Mucosa of rectum (tissue), 2 donors: ENCODE measurements at regions not wholly inside any gene's neighbourhood (a gene's known extent, or its start where the extent isn't known, plus 50 kb on each side); places are given as distances from the start of the nearest gene placed in this dataset.

Experiments used
- H3K27ac ChIP-seq, 2 donors: one replicate each; pipeline ENCODE4 v1.7.0; 2013; ENCODE audit warnings: inconsistent platforms in 2 of 2, low read depth in 2 of 2, low read length in 2 of 2
- H3K27me3 ChIP-seq, 2 donors: one replicate each; pipeline ENCODE4 v1.7.0; 2013; ENCODE audit warnings: low read length in 2 of 2; ENCODE audit not compliant: control insufficient read depth in 2 of 2, insufficient read depth in 2 of 2
- H3K36me3 ChIP-seq, 2 donors: one replicate each; pipeline ENCODE4 v1.7.0; 2013; ENCODE audit warnings: low read length in 2 of 2; ENCODE audit not compliant: control insufficient read depth in 2 of 2, insufficient read depth in 2 of 2
- H3K4me1 ChIP-seq, 2 donors: one replicate each; pipeline ENCODE4 v1.7.0; 2013; ENCODE audit warnings: low read length in 2 of 2, mild to moderate bottlenecking in 1 of 2; ENCODE audit not compliant: control insufficient read depth in 2 of 2, insufficient read depth in 2 of 2
- H3K4me3 ChIP-seq, 2 donors: one replicate each; pipeline ENCODE4 v1.7.0; 2013; ENCODE audit warnings: low read length in 2 of 2
- H3K9ac ChIP-seq, 2 donors: one replicate each; pipeline ENCODE4 v1.7.0; 2013; ENCODE audit warnings: low read length in 2 of 2, low read depth in 1 of 2, mild to moderate bottlenecking in 1 of 2
- H3K9me3 ChIP-seq, 2 donors: one replicate each; pipeline ENCODE4 v1.7.0; 2013; ENCODE audit warnings: low read length in 2 of 2; ENCODE audit not compliant: control insufficient read depth in 2 of 2
- donor health status: healthy.
- donor health status: Normal muscosa, but diverticular disease.

DNA sequence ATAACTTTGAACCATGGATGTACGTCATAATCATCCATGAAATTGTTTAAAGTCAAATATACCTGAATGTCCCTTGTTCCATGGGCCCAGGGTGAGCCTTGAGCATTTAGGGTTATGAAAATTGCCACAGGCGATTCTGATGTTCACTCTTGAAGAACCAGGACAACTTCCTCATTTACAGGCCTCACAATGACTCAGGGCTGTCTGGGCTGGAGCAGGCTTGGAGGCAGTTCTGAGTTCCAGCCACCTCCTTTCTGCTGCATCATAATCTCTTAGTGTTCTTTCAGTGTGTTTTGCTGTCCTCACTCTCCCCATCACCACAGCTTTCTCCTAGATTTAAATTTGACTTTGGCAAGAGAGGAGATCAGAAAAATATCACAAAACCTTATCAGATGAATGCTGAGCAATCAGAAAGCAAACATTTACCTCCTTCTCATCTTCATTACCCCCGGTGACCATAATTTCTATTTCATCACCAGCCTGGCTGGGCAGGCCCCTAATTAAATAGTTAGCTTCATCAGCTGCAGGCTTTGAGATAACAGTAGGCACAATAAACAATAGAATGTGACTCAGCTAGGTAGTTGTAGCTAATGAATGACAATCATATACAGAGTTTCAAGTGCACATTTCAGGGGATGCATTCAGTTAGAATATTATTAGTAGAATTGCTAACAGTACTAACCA lies 571.0 kb downstream of the SH2D4B start:
- no peak overlapping the region for H3K27ac ChIP-seq
- H3K9me3 ChIP-seq = no peaks in the 10 kb centered on the region
- H3K4me3 ChIP-seq = no peak overlapping the region
- no peak overlapping the region for H3K9ac ChIP-seq
- no peaks in the 10 kb centered on the region for H3K4me1 ChIP-seq
- no peaks in the 10 kb centered on the region for H3K27me3 ChIP-seq
- no peaks in the 10 kb centered on the region for H3K36me3 ChIP-seq

DNA sequence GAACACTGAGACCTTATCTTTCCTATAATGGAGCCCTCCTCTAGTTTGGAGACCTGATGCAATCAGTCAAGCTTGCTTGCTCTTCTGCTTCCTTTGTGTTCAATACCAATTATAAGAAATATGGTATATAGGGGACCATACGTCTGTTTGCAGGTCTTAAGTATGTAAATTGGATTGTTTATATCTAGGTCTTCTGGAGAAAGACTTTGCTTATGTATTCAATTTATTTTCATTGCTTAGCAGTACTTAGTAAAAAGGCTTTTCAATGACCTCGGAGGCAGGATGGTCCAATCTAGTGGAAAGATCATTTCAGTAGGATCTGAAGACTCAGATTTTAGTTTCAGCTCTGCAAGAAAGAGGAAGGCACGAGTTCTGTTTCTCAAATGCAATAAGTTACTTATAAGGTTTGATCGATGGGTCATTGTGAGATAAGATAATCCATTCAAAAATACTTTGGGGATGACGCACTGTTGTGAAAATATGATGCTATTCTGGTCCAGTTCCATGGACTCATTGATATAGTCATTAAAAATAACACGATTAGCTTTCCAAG lies 571.6 kb downstream of the SH2D4B start:
- H3K27ac ChIP-seq = no peak overlapping the region
- no peak overlapping the region for H3K9ac ChIP-seq
- H3K36me3 ChIP-seq = no peaks in the 10 kb centered on the region
- H3K4me3 ChIP-seq = no peak overlapping the region
- no peaks in the 10 kb centered on the region for H3K27me3 ChIP-seq
- no peaks in the 10 kb centered on the region for H3K4me1 ChIP-seq
- H3K9me3 ChIP-seq = no peaks in the 10 kb centered on the region

DNA sequence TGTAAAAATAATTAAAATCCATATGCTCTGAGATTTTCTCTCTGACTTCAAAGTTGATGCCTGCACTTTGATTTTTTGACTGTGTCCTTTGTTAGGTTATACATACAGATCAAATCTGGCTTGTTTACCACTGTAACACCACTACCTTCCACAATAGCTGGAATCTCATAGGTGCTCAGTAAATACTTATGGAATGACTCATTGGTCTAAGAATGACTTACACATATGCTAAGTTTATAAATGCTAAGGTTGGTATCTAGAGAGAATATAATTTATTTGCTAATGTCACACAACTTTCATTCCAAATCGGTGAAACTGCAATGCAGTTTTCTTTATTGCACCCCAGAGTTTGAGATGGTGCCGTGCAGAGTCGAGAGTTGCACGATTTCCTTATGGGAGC lies 578.5 kb downstream of the SH2D4B start:
- Histone ChIP-seq H3K9me3 (no peaks in the 10 kb centered on the region), H3K9ac (no peak overlapping the region)

DNA sequence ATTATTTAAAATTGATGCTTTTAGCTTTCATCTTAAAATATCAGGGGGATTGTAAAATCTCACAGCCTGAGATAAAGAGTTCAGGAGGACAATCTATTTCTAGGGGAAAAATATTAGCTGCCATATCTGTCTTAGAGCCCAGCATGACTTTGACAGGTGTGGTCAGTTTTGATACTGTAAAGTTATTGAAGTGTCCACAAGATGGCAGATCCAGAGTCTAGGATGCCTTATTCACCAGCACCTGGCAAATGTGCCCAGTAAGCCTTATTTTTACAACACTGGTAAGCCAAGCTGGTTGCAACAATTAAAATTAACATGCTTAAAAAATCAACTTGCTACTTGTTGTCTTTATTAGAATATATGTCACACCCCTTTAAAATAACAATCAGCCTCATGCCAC lies 579.3 kb downstream of the SH2D4B start:
- Histone ChIP-seq H3K9me3 (no peaks in the 10 kb centered on the region), H3K36me3 (no peaks in the 10 kb centered on the region), H3K9ac (no peak overlapping the region), H3K4me3 (no peak overlapping the region), H3K27me3 (no peaks in the 10 kb centered on the region), H3K27ac (no peak overlapping the region), H3K4me1 (no peaks in the 10 kb centered on the region)

More for the DNA sequence above, 578.5 kb downstream of the SH2D4B start:
- Histone ChIP-seq H3K4me1 (no peaks in the 10 kb centered on the region), H3K27ac (no peak overlapping the region), H3K36me3 (no peaks in the 10 kb centered on the region), H3K4me3 (no peak overlapping the region), H3K27me3 (no peaks in the 10 kb centered on the region)

DNA sequence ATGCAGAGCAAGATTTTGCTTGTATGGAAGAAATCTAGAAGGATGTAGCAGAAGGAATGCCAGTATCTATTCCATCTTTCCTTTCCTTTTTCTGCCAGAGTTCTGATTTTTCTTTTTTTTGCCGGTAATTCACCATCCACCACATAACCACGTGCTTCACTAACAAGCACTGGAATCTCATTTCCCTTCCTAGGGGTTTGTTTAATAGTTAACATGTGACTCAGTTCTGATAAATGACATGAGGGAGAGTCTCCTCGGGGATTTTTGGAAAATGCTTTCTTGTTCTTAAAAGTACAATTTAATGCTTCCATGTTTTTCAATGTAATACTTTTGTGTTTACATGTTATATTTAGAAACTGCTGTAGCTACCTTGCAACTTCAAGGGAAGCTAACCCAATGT lies 590.2 kb downstream of the SH2D4B start:
- Histone ChIP-seq H3K36me3 (no peaks in the 10 kb centered on the region), H3K27me3 (no peaks in the 10 kb centered on the region), H3K27ac (no peak overlapping the region), H3K4me3 (no peak overlapping the region), H3K9ac (no peak overlapping the region), H3K9me3 (no peaks in the 10 kb centered on the region), H3K4me1 (no peaks in the 10 kb centered on the region)

DNA sequence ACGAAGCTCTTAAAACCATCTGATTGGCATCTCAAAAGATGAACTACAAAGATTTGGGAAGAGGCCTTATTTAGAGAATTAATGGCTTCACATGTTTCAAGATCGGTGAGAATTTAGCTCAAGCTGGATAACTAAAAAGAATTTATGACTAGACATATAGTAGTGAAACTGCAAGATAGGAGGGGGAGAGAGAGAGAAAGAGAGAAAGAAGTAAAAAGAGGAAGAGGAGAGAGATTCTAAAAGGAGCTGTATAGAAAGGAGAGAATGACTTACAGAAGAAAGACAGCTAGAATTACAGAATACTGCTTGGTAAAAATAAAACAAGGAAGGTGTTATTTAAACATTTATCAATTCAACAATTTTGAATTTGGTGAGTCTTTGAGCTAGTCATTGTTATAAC lies 592.3 kb downstream of the SH2D4B start:
- H3K9ac ChIP-seq = no peak overlapping the region
- no peaks in the 10 kb centered on the region for H3K4me1 ChIP-seq
- H3K9me3 ChIP-seq = no peaks in the 10 kb centered on the region
- no peak overlapping the region for H3K4me3 ChIP-seq
- no peaks in the 10 kb centered on the region for H3K36me3 ChIP-seq
- H3K27ac ChIP-seq = no peak overlapping the region
- H3K27me3 ChIP-seq = no peaks in the 10 kb centered on the region

DNA sequence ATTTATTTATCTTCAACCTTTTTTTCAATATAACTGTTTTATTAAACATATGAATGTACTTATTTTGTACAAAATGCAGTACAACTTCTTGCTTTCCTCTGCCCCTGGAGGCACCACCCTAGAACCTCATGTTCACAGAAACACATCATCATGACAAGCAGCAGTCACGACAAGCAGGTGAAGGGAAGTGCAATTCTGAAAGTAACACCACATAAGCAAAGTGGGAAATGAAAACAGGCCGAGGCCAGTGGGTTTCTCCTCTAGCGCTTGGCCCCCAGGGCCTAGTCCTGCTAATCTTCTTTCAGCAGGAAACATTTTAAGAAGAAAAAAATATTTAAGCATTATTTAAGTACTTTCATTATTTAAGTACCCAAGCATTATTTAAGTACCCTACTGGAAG lies 598.1 kb downstream of the SH2D4B start:
- Histone ChIP-seq H3K9ac (no peak overlapping the region), H3K36me3 (no peaks in the 10 kb centered on the region), H3K4me1 (no peaks in the 10 kb centered on the region), H3K27me3 (no peaks in the 10 kb centered on the region), H3K9me3 (no peaks in the 10 kb centered on the region), H3K27ac (no peak overlapping the region), H3K4me3 (no peak overlapping the region)

DNA sequence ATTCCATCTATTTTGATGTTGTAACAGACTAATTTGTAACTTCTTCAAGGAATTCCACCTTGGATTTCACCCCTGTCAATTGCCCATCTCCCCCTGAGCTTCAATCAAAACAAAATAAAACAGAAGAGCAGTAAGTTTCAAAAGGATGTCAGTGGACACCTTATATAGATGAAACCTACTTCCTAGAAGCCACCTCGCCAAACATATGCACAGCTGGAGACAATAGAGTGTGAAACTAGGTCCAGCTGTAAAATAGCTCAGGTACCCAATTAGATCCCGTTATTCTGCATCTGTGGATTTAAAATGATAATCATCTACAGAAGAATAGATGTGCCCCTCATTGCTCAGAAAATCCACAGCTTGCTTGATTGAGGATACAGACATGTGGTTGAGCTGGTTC lies 598.6 kb downstream of the SH2D4B start:
- no peak overlapping the region for H3K27ac ChIP-seq
- no peak overlapping the region for H3K9ac ChIP-seq
- H3K4me1 ChIP-seq = no peaks in the 10 kb centered on the region
- no peaks in the 10 kb centered on the region for H3K27me3 ChIP-seq
- no peaks in the 10 kb centered on the region for H3K36me3 ChIP-seq
- no peaks in the 10 kb centered on the region for H3K9me3 ChIP-seq
- H3K4me3 ChIP-seq = no peak overlapping the region

DNA sequence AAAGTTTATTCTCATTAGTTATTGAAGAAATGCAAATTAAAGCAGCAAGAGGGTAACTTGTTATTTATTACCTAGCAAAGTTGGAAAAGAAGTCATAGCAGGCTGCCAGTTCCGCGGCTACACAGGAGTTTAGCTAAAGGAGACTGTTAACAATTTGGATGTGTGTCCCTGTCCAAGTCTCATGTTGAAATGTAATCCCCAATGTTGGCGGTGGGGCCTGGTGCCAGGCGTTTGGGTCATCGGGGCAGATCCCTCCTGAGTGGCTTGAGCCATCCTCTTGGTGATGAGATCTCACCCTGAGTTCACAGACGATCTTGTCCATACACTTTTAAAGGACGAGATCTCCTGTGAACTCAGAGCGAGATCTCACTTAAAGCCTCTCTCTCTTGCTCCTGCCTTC lies 608.3 kb downstream of the SH2D4B start:
- Histone ChIP-seq H3K27ac (no peak overlapping the region), H3K36me3 (no peaks in the 10 kb centered on the region), H3K4me1 (no peaks in the 10 kb centered on the region), H3K9me3 (no peaks in the 10 kb centered on the region), H3K4me3 (no peak overlapping the region), H3K27me3 (no peaks in the 10 kb centered on the region), H3K9ac (no peak overlapping the region)

DNA sequence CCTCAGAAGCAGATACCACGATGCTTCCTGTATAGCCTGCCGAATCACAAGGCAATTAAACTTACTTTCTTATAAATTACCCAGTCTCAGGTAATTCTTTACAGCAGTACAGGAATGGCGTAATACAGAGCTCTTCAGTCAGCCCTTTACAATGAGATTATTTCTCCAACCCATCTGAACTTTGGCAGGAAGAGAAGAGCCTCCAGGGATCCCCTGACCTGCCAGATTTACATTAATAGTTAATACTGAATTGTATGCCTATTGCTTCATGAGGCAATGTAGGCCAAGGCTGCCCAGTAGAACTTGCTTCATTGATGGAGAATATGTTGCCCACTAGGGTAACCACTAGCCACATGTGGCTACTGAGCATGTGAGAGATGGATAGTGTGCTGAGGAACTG lies 608.7 kb downstream of the SH2D4B start:
- Histone ChIP-seq H3K9ac (no peak overlapping the region), H3K9me3 (no peaks in the 10 kb centered on the region), H3K36me3 (no peaks in the 10 kb centered on the region), H3K27me3 (no peaks in the 10 kb centered on the region), H3K4me1 (no peaks in the 10 kb centered on the region), H3K27ac (no peak overlapping the region), H3K4me3 (no peak overlapping the region)
